Esophagus squamous epithelium (tissue), 5 donors: ENCODE measurements at regions not wholly inside any gene's neighbourhood (a gene's known extent, or its start where the extent isn't known, plus 50 kb on each side); places are given as distances from the start of the nearest gene placed in this dataset.

Experiments used
- DNase-seq: peaks from one replicate; lab custom pipeline; 2025; lab: John Stamatoyannopoulos, UW
- H3K27ac ChIP-seq, 4 donors: fragments of 200-600 bp; sonication (generic); one replicate each; pipeline ENCODE4 v1.5.1; 2016 to 2019; ENCODE audit warnings: mild to moderate bottlenecking in 1 of 4
- H3K27me3 ChIP-seq, 4 donors: fragments of 200-600 bp; sonication (generic); 1 replicate in 3 of 4; 2 replicates in 1 of 4; pipeline versions ENCODE4 v1.5.1 to v1.6.0; 2017 to 2021; ENCODE audit warnings: antibody characterized with exemption in 1 of 4
- H3K36me3 ChIP-seq, 3 donors: fragments of 200-600 bp; sonication (generic); one replicate each; pipeline ENCODE4 v1.5.1; 2016 to 2019
- H3K4me1 ChIP-seq, 3 donors: fragments of 200-600 bp; sonication (generic); one replicate each; pipeline ENCODE4 v1.5.1; 2017 to 2019
- H3K4me3 ChIP-seq, 4 donors: fragments of 200-600 bp; sonication (generic); 1 replicate in 3 of 4; 2 replicates in 1 of 4; pipeline ENCODE4 v1.5.1; 2016 to 2019; ENCODE audit warnings: mild to moderate bottlenecking in 2 of 4, moderate library complexity in 1 of 4
- H3K9me3 ChIP-seq, 3 donors: fragments of 200-600 bp; sonication (generic); one replicate each; pipeline ENCODE4 v1.5.1; 2016 to 2019
- CTCF ChIP-seq, 6 experiments: fragments of 450-650 bp in 4 of 6; fragments of 200-600 bp in 2 of 6; sonication (generic) in 2 of 6; IDR thresholded peaks; one replicate each; pipeline ENCODE4 v1.5.1; 2016 to 2019; ENCODE audit warnings: antibody characterized with exemption in 6 of 6, mild to moderate bottlenecking in 4 of 6, moderate library complexity in 4 of 6
- POLR2A ChIP-seq, 4 donors: fragments of 450-650 bp; IDR thresholded peaks; one replicate each; pipeline ENCODE4 v1.6.1; 2017; ENCODE audit warnings: antibody characterized with exemption in 4 of 4, mild to moderate bottlenecking in 4 of 4, moderate library complexity in 3 of 4
- WGBS, 2 donors: methylation state at CpG; one replicate each; pipeline ENCODE4 v1.1.5; 2018; 5-methylcytosine and 5-hydroxymethylcytosine counted together
- intact Hi-C: fragments of 100-400 bp; cut with DNase I; formaldehyde crosslinking; loops from one replicate; pipeline ENCODE4 v1.15.0; 2022
- donor health status: DM: yes; HTN: yes; CAD: no.

GRCh38 chr13:108409730-108410129, 140.2 kb downstream of the TNFSF13B start:
- Histone ChIP-seq H3K36me3 (no peaks in the 10 kb centered on the region), H3K4me1 (no peaks in the 10 kb centered on the region), H3K4me3 (no peak overlapping the region), H3K9me3 (no peaks in the 10 kb centered on the region), H3K27ac (no peak overlapping the region), H3K27me3 (no peaks in the 10 kb centered on the region)
- no peak for DNase-seq
- intact Hi-C loops = no loop called here
- TF ChIP-seq POLR2A (IDR thresholded peaks at IDR 0.05) = no peak
- TF ChIP-seq CTCF (IDR thresholded peaks at IDR 0.05) = no peak

- intact Hi-C loops = no loop called here
- H3K27ac ChIP-seq = no peak overlapping the region
- H3K9me3 ChIP-seq = no peaks in the 10 kb centered on the region
- H3K4me1 ChIP-seq = no peaks in the 10 kb centered on the region
- no peaks in the 10 kb centered on the region for H3K36me3 ChIP-seq
- no peak for DNase-seq
- no peak overlapping the region for H3K4me3 ChIP-seq
- 62 to 66% methylated on average over 5 to 6 of the region's 6 CpGs for WGBS, 2 donors
- no peaks in the 10 kb centered on the region for H3K27me3 ChIP-seq
- TF ChIP-seq POLR2A (IDR thresholded peaks at IDR 0.05) = no peak
- TF ChIP-seq CTCF (IDR thresholded peaks at IDR 0.05) = no peak
Measured at GRCh38 chr13:108419768-108420167, 150.2 kb downstream of the TNFSF13B start.

- Histone ChIP-seq H3K4me1 (no peaks in the 10 kb centered on the region), H3K9me3 (no peaks in the 10 kb centered on the region), H3K27me3 (no peaks in the 10 kb centered on the region), H3K36me3 (no peaks in the 10 kb centered on the region), H3K27ac (no peak overlapping the region), H3K4me3 (no peak overlapping the region)
- TF ChIP-seq POLR2A (IDR thresholded peaks at IDR 0.05) = no peak
- no peak for TF ChIP-seq CTCF (IDR thresholded peaks at IDR 0.05)
- whole genome bisulfite sequencing, 2 donors = 27 to 56% methylated on average over 4 of the region's 4 CpGs
- DNase-seq = no peak
- intact Hi-C loops = no loop called here
Measured at GRCh38 chr13:108425056-108425455, 155.5 kb downstream of the TNFSF13B start.

DNA sequence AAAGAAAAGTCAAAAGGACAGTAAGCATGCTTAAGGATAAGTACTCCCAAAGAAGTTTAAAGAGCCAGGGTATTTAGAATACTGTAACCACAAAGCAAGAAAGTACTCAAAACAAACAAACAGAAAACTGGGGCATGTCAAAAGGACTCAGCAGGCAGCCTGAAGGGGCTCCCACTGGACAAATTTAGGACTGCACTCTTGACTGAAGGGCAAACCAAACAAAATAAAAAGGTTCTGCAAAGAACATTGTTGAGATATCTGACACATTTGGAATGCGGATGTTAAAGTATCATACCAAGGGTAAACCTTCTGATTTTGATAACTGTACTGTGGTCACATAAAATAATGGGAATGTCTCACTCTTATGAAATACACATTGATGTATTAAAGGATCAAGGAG, 157.4 kb downstream of the TNFSF13B start:
- H3K4me3 ChIP-seq = no peak overlapping the region
- no peaks in the 10 kb centered on the region for H3K9me3 ChIP-seq
- no peak overlapping the region for H3K27ac ChIP-seq
- TF ChIP-seq POLR2A (IDR thresholded peaks at IDR 0.05) (no peak), CTCF (IDR thresholded peaks at IDR 0.05) (no peak)
- no peaks in the 10 kb centered on the region for H3K4me1 ChIP-seq
- no peaks in the 10 kb centered on the region for H3K36me3 ChIP-seq
- no peak for DNase-seq
- 85 to 100% methylated on average over 1 of the region's 1 CpG for WGBS, 2 donors
- intact Hi-C loops = no loop called here
- H3K27me3 ChIP-seq = no peaks in the 10 kb centered on the region

DNA sequence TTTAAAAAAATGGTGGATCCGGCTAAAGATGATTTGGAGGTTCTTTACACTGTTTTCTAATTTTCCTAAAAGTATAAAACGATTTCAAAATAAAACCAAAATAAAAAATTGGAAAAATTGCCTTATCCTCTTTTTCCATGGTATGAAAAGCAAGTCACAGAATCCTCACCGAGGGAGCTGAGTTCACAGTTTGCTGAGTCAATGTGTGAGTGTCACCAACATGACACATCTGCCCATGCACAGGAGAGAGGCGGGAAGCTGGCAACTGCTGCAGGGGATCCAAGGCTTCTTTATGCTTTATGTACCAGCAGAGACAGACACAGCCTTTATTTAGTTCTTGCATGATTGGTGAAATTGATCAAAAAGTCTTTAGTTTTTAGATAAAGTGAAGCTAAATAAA, 157.8 kb downstream of the TNFSF13B start:
- TF ChIP-seq POLR2A (IDR thresholded peaks at IDR 0.05) (no peak), CTCF (IDR thresholded peaks at IDR 0.05) (no peak)
- intact Hi-C loops = no loop called here
- H3K27me3 ChIP-seq = no peaks in the 10 kb centered on the region
- DNase-seq = no peak
- H3K4me3 ChIP-seq = no peak overlapping the region
- WGBS, 2 donors = 53 to 56% methylated on average over 4 of the region's 4 CpGs
- H3K4me1 ChIP-seq = no peaks in the 10 kb centered on the region
- no peak overlapping the region for H3K27ac ChIP-seq
- H3K9me3 ChIP-seq = no peaks in the 10 kb centered on the region
- no peaks in the 10 kb centered on the region for H3K36me3 ChIP-seq
